Body of pancreas (tissue), 4 donors: ENCODE measurements at regions not wholly inside any gene's neighbourhood (a gene's known extent, or its start where the extent isn't known, plus 50 kb on each side); places are given as distances from the start of the nearest gene placed in this dataset.
A peak's percentile ranks its signal among the peaks of the same experiment; 100 is the strongest.

Source experiments
- ATAC-seq: fragments of 150-250 bp; one replicate; pipeline ENCODE4 v1.9.1; 2016
- DNase-seq, 4 donors: peaks; one replicate each; pipeline ENCODE4 v3.0.0-alpha.2; 2019
- H3K27ac ChIP-seq, 4 donors: fragments of 200-600 bp; sonication (generic); 1 replicate in 3 of 4; 2 replicates in 1 of 4; pipeline versions ENCODE4 v1.5.1 to v1.6.1; 2016 to 2019; ENCODE audit warnings: mild to moderate bottlenecking in 1 of 4, mixed read lengths in 1 of 4, moderate library complexity in 1 of 4
- H3K27me3 ChIP-seq, 2 donors: fragments of 200-600 bp; sonication (generic); one replicate each; pipeline ENCODE4 v1.6.0; 2016; ENCODE audit warnings: mild to moderate bottlenecking in 1 of 2
- H3K36me3 ChIP-seq, 2 donors: fragments of 200-600 bp; sonication (generic); replicated peaks in 1 of 2; 2 replicates each; pipeline ENCODE4 v1.5.1; 2016; ENCODE audit warnings: low read depth in 2 of 2; ENCODE audit not compliant: insufficient read depth in 1 of 2
- H3K4me1 ChIP-seq: fragments of 200-600 bp; sonication (generic); one replicate; pipeline ENCODE4 v1.6.0; 2016
- H3K4me3 ChIP-seq, 2 donors: fragments of 200-600 bp; sonication (generic); 1 replicate in 1 of 2; 2 replicates in 1 of 2; pipeline ENCODE4 v1.5.1; 2016 to 2019
- H3K9me3 ChIP-seq, 3 donors: fragments of 200-600 bp; sonication (generic); 1 replicate in 2 of 3; 2 replicates in 1 of 3; pipeline ENCODE4 v1.5.1; 2016
- POLR2A ChIP-seq, 3 donors: fragments of 450-650 bp; IDR thresholded peaks; one replicate each; pipeline ENCODE4 v1.6.1; 2016; ENCODE audit warnings: antibody characterized with exemption in 3 of 3, mild to moderate bottlenecking in 2 of 3
- WGBS, 2 donors: methylation state at CpG; one replicate each; pipeline ENCODE4 v1.1.5; 2017; 5-methylcytosine and 5-hydroxymethylcytosine counted together
- intact Hi-C: fragments of 100-400 bp; cut with DNase I; formaldehyde crosslinking; loops from one replicate; pipeline ENCODE4 v1.15.1; 2023
- TF ChIP-seq, protein P1 (sequence below), 7 experiments: fragments of 450-650 bp in 4 of 7; fragments of 200-600 bp in 3 of 7; sonication (generic) in 3 of 7; IDR thresholded peaks; one replicate each; pipeline ENCODE4 v1.5.1; 2016 to 2019; ENCODE audit warnings: antibody characterized with exemption in 7 of 7

DNA sequence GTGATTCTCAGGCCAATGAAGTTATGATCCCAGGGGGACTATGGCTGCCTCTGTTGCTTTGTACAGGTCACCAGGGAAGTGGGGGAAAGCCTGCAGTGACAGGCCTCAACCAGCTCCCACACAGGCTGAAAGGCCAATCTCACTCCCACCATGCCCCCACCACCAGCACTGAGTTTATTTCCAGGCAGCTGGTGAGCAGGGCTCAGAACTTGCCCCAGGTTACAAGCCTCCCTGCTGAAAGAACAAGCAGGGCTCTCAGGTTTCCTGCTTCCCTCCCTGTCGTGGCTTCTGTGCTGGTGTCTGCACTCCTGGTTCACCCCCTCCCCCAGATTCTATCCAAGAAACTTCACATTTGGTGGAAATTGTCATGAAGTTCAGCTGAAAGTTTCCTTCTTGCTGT lies 260.3 kb downstream of the CCDC59 start:
- WGBS, 2 donors, result 33 to 36% methylated on average over 1 of the region's 1 CpG
- ATAC-seq (no peak), DNase-seq (no peak)

DNA sequence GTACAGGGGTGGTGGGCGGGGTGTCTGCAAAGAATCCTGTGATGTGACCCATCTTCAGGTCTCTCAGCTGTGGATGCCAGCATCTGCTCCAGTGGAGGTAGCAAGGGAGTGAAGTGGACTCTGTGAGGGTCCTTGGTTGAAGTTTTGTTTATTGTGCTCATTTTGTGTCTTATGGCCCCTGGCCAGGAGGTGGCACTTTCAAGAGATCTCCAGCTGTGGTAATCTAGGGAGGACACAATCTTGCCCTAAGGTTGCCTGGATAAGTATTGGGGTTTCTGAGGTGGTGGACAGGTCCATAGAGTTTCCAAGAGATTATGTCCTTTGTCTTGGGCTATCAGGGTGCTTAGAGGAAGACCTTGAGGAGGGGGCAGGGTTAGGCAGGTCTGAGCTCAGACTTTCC lies 260.7 kb downstream of the CCDC59 start:
- DNase-seq, result no peak
- Histone ChIP-seq H3K4me1 (no peaks in the 10 kb centered on the region), H3K36me3 (no peaks in the 10 kb centered on the region), H3K27me3 (no peaks in the 10 kb centered on the region), H3K27ac (no peak overlapping the region), H3K4me3 (no peak overlapping the region), H3K9me3 (peaks cover 0 to 4% (median 0%) of the 10 kb centered on the region in 3 donors)
- 57 to 89% methylated on average over 1 of the region's 1 CpG for WGBS, 2 donors
- TF ChIP-seq, protein P1, sequence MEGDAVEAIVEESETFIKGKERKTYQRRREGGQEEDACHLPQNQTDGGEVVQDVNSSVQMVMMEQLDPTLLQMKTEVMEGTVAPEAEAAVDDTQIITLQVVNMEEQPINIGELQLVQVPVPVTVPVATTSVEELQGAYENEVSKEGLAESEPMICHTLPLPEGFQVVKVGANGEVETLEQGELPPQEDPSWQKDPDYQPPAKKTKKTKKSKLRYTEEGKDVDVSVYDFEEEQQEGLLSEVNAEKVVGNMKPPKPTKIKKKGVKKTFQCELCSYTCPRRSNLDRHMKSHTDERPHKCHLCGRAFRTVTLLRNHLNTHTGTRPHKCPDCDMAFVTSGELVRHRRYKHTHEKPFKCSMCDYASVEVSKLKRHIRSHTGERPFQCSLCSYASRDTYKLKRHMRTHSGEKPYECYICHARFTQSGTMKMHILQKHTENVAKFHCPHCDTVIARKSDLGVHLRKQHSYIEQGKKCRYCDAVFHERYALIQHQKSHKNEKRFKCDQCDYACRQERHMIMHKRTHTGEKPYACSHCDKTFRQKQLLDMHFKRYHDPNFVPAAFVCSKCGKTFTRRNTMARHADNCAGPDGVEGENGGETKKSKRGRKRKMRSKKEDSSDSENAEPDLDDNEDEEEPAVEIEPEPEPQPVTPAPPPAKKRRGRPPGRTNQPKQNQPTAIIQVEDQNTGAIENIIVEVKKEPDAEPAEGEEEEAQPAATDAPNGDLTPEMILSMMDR (IDR thresholded peaks at IDR 0.05), result no peak
- no peak for TF ChIP-seq POLR2A (IDR thresholded peaks at IDR 0.05)
- intact Hi-C loops, result no loop called here
- no peak for ATAC-seq

More for the DNA sequence above, 260.3 kb downstream of the CCDC59 start:
- H3K27me3 ChIP-seq, result no peaks in the 10 kb centered on the region
- H3K4me3 ChIP-seq, result no peak overlapping the region
- no peak overlapping the region for H3K27ac ChIP-seq
- TF ChIP-seq, protein P1 (IDR thresholded peaks at IDR 0.05), result no peak
- TF ChIP-seq POLR2A (IDR thresholded peaks at IDR 0.05), result no peak
- H3K4me1 ChIP-seq, result no peaks in the 10 kb centered on the region
- H3K9me3 ChIP-seq, result peaks cover 0 to 4% (median 0%) of the 10 kb centered on the region in 3 donors
- H3K36me3 ChIP-seq, result no peaks in the 10 kb centered on the region
- intact Hi-C loops, result no loop called here

DNA sequence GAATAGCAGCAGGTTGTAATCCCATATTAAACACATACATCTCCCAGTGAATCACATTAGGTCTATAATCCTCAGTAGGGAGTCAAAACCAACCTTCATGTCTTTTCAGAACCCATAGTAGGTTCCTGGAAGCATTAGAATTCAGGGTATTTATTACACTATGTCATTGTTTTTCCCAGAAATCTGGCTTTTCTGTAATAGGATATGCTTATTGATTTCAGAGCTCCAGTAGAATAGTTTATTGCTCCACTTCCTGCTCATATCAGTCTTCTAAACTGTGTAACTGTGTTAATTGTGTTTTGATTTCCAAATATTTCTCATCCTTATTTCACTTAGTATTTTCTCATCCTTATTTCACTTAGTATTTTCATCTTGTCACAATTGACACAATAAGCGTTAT lies 268.0 kb downstream of the CCDC59 start:
- H3K4me1 ChIP-seq, result peaks cover 17% of the 10 kb centered on the region
- intact Hi-C loops, result no loop called here
- peak overlapping the region in 2 of 4 donors; percentile 48 to 79 for H3K27ac ChIP-seq
- no peak for TF ChIP-seq POLR2A (IDR thresholded peaks at IDR 0.05)
- TF ChIP-seq, protein P1 (IDR thresholded peaks at IDR 0.05), result no peak
- H3K4me3 ChIP-seq, result no peak overlapping the region
- peak; percentile 89 for ATAC-seq
- 87 to 88% methylated on average over 1 of the region's 1 CpG for WGBS, 2 donors
- no peaks in the 10 kb centered on the region for H3K27me3 ChIP-seq
- H3K9me3 ChIP-seq, result peaks cover 0 to 4% (median 0%) of the 10 kb centered on the region in 3 donors
- DNase-seq, result no peak
- no peaks in the 10 kb centered on the region for H3K36me3 ChIP-seq

DNA sequence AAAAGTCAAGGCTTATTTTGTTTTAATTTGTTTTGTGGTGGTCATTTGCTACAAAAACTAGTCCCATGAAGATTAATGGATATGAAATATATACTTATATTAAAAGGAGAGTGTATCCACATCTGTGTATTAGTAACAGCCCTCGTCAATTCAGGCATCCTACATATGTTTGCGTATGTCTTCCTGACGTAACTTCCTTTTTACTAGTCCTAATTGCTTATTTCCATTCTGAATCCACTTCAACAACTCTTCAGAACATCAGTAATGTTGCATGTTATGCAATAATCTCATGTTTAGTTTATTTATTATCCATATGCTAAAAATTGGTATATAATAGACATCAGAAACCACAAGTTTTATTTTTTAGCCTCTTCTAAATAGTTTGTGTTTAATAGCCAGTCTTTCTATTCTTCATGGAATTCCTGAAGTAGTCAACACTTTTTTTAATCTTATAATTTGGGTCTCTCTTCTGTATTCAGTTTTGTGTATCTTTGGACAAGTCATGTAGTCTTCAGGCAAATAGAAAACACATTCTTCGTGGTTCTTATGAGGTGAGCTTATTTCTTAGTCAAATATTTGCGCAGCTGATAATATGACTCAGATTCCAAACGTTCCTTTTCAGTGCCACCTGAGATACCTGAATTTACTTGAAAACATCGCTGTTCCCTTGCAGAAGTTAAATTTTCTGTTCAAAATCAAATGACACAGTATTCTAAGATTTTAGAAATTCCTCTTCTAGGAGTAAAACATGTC lies 268.6 kb downstream of the CCDC59 start:
- ATAC-seq, result peak; percentile 97
- peaks cover 0 to 4% (median 0%) of the 10 kb centered on the region in 3 donors for H3K9me3 ChIP-seq
- intact Hi-C loops, result no loop called here

More for the DNA sequence above, 268.6 kb downstream of the CCDC59 start:
- TF ChIP-seq, protein P1 (IDR thresholded peaks at IDR 0.05), result no peak
- no peak for TF ChIP-seq POLR2A (IDR thresholded peaks at IDR 0.05)
- DNase-seq, result no peak
- Histone ChIP-seq H3K27ac (peak overlapping the region in 2 of 4 donors; percentile 48 to 79), H3K4me1 (peaks cover 17% of the 10 kb centered on the region), H3K36me3 (no peaks in the 10 kb centered on the region), H3K4me3 (no peak overlapping the region), H3K27me3 (no peaks in the 10 kb centered on the region)
- 46 to 52% methylated on average over 7 of the region's 7 CpGs for WGBS, 2 donors
